ENCODE measurements at regions not wholly inside any gene's neighbourhood (a gene's known extent, or its start where the extent isn't known, plus 50 kb on each side); places are given as distances from the start of the nearest gene placed in this dataset.

GRCh38 chr1:29785554-29785953, 549.2 kb downstream of the PTPRU start:
- 51% methylated on average over 5 of the region's 5 CpGs for WGBS (ENCODE audit: low lambda C conversion rate)
- DNase-seq (ENCODE audit: low spot score) (no peak), FAIRE-seq (no peak), ATAC-seq (no peak)
- H3K9ac ChIP-seq (ENCODE audit: insufficient read depth, low read depth, low read length): no peak overlapping the region
- POLR2A ChIA-PET: no interaction called here
- H3K9me3 ChIP-seq (ENCODE audit: low read length): no peaks in the 10 kb centered on the region
- H3K79me2 ChIP-seq (ENCODE audit: insufficient read depth, low read length): no peaks in the 10 kb centered on the region
- no peaks in the 10 kb centered on the region for H3K36me3 ChIP-seq (replicated peaks in 1 of 2; ENCODE audit: control insufficient read depth in 1 of 2, insufficient read depth in 2 of 2, low read length in 2 of 2)
- peaks cover 0 to 7% of the 10 kb centered on the region in 2 experiments; a peak in 1 of 5 replicates for H3K27me3 ChIP-seq (ENCODE audit: control insufficient read depth in 1 of 2, insufficient read depth in 2 of 2, low read length in 2 of 2)
- in situ Hi-C loops (cut with HindIII; ENCODE audit: extremely low pct_ligation_motif_present, low pct_unique_long_range_greater_than_20kb) (loop anchor here (10.0 kb wide), 1 partner anchor 319 kb away; no protein-coding TSS in a partner anchor), intact Hi-C loops (cut with micrococcal nuclease; ENCODE audit: unreplicated experiment) (no loop called here)
- BruUV-seq (replicated peaks): no TSS peak
- CTCF ChIA-PET (ENCODE audit: low intra/inter-chr PET ratio, low total read pairs): no interaction called here
- H3K4me3 ChIP-seq (replicated peaks in 1 of 3; ENCODE audit: insufficient read depth in 1 of 3, low read depth in 2 of 3, low read length in 3 of 3): no peak overlapping the region
- no peak overlapping the region for H3K27ac ChIP-seq (ENCODE audit: extremely low read length, insufficient read depth, low read length)
- no peak for TF ChIP-seq ZBTB20 (CRISPR knock-in tag; IDR thresholded peaks at IDR 0.05; ENCODE audit: borderline replicate concordance, low read depth)
- TF ChIP-seq YEATS4 (CRISPR knock-in tag; IDR thresholded peaks at IDR 0.05; ENCODE audit: borderline replicate concordance): no peak
- TF ChIP-seq ZNF629 (CRISPR knock-in tag; conservative IDR thresholded peaks at IDR 0.05): 0 out of 2 replicates have a peak, but pooled peaks have one; percentile 9
- no peak for TF ChIP-seq MED13 (CRISPR knock-in tag; IDR thresholded peaks at IDR 0.05)
- TF ChIP-seq HNF4A (CRISPR knock-in tag; IDR thresholded peaks at IDR 0.05): no peak
- no peak for TF ChIP-seq HIC2 (CRISPR knock-in tag; IDR thresholded peaks at IDR 0.05; ENCODE audit: low read depth)
- no peak overlapping the region for H2AFZ ChIP-seq (ENCODE audit: low read length)
- H3K4me2 ChIP-seq (ENCODE audit: low read depth, low read length): no peak overlapping the region
- no peaks in the 10 kb centered on the region for H3K4me1 ChIP-seq (ENCODE audit: insufficient read depth, low read length)
- no peaks in the 10 kb centered on the region for H4K20me1 ChIP-seq (ENCODE audit: insufficient read depth, low read length)

- 28% methylated on average over 7 of the region's 7 CpGs for WGBS (ENCODE audit: low lambda C conversion rate)
- FAIRE-seq (no peak), ATAC-seq (no peak), DNase-seq (ENCODE audit: low spot score) (no peak)
- Histone ChIP-seq H4K20me1 (ENCODE audit: insufficient read depth, low read length) (no peaks in the 10 kb centered on the region), H2AFZ (ENCODE audit: low read length) (no peak overlapping the region), H3K79me2 (ENCODE audit: insufficient read depth, low read length) (no peaks in the 10 kb centered on the region), H3K4me1 (ENCODE audit: insufficient read depth, low read length) (no peaks in the 10 kb centered on the region), H3K4me3 (replicated peaks in 1 of 3; ENCODE audit: insufficient read depth in 1 of 3, low read depth in 2 of 3, low read length in 3 of 3) (no peak overlapping the region), H3K27ac (ENCODE audit: extremely low read length, insufficient read depth, low read length) (no peak overlapping the region), H3K4me2 (ENCODE audit: low read depth, low read length) (no peak overlapping the region), H3K9me3 (ENCODE audit: low read length) (no peaks in the 10 kb centered on the region), H3K27me3 (ENCODE audit: control insufficient read depth in 1 of 2, insufficient read depth in 2 of 2, low read length in 2 of 2) (peaks cover 0 to 7% of the 10 kb centered on the region in 2 experiments; a peak in 1 of 5 replicates), H3K36me3 (replicated peaks in 1 of 2; ENCODE audit: control insufficient read depth in 1 of 2, insufficient read depth in 2 of 2, low read length in 2 of 2) (no peaks in the 10 kb centered on the region), H3K9ac (ENCODE audit: insufficient read depth, low read depth, low read length) (no peak overlapping the region)
- BruUV-seq (replicated peaks): no TSS peak
- intact Hi-C loops (cut with micrococcal nuclease; ENCODE audit: unreplicated experiment) (no loop called here), in situ Hi-C loops (cut with HindIII; ENCODE audit: extremely low pct_ligation_motif_present, low pct_unique_long_range_greater_than_20kb) (loop anchor here (10.0 kb wide), 1 partner anchor 320 kb away; no protein-coding TSS in a partner anchor)
- ChIA-PET POLR2A (no interaction called here), CTCF (ENCODE audit: low intra/inter-chr PET ratio, low total read pairs) (no interaction called here)
- TF ChIP-seq HMGXB4 (CRISPR knock-in tag; IDR thresholded peaks at IDR 0.05; ENCODE audit: borderline replicate concordance in 1 of 2, low read depth in 1 of 2) (no peak), ZNF777 (CRISPR knock-in tag; IDR thresholded peaks at IDR 0.05) (no peak)
Observed at GRCh38 chr1:29785137-29785527, 548.8 kb downstream of the PTPRU start.
